Fibroblast of skin of left biceps (primary cell): ENCODE measurements at regions not wholly inside any gene's neighbourhood (a gene's known extent, or its start where the extent isn't known, plus 50 kb on each side); places are given as distances from the start of the nearest gene placed in this dataset.

Source experiments
- DNase-seq, 2 experiments: peaks; one replicate each; pipeline ENCODE4 v3.0.0-alpha.2; 2013; ENCODE audit warnings: low read depth in 2 of 2

GRCh38 chr2:8614646-8615045 lies 67.2 kb upstream of the ID2 start:
- no peak for DNase-seq

DNA sequence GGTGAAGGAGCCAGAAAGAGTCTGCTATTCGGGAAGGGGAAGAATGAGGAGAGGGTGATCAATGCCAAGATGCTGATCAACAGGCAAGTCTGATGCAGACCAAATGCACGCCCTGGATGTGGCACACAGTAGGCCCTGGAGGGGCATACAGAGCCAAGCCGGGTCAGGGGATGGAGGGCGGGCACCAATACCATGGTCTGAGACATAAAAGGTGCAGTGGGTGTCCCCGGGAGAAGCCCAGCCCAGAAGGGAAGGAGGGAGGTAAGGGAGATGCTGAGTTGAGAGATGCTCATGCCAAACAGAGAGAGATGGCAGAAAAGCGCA lies 66.6 kb upstream of the ID2 start:
- DNase-seq = no peak

GRCh38 chr2:8615576-8616281 lies 66.1 kb upstream of the ID2 start:
- no peak for DNase-seq

DNA sequence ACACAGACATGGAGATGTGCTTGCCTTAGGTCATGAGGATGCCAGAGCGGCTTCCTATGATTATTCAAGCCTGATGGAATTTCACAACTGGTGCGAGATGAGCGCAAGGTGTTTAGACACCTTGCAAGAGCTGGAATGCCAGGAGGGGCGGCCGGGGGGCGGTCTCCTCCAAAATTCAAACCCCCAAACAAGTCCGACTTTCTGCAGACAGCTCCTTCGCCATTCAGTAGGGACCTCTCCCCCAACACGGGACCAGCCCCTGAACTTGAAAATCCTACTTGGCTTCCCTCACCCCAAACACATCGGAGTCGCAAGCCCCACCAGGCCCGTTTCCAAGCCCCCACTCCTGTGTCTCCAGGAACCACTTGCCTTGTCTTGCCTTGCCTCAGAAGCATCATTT lies 64.8 kb upstream of the ID2 start:
- no peak for DNase-seq

DNA sequence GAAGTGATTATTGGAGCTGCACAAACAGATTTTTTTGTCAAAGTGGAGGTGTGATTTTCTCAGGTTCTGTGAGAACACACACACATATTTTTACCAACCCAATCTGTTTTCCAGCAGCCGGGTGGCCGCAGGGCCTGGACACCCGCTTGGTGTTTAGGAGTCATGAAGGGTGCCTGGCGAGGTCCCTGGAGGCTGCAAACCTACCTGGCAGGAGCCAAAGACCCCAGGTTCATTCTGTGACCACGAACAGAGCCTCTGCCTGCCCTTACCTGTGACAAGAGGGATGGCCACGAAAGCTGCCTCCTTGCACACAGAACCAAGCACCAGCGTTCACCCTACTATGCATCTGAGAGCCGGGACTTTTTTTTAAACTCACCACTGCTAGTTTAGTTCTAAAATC lies 64.3 kb upstream of the ID2 start:
- no peak for DNase-seq

- no peak for DNase-seq
Observed at GRCh38 chr2:8619071-8619470, 62.8 kb upstream of the ID2 start.

GRCh38 chr2:8620611-8621382 lies 61.1 kb upstream of the ID2 start:
- DNase-seq = no peak

- no peak for DNase-seq
Observed at GRCh38 chr2:8622199-8622911, 59.5 kb upstream of the ID2 start.

- no peak for DNase-seq
Observed at GRCh38 chr2:8622924-8623465, 58.9 kb upstream of the ID2 start.

GRCh38 chr2:8623576-8623957 lies 58.3 kb upstream of the ID2 start:
- no peak for DNase-seq

- DNase-seq = no peak
Observed at GRCh38 chr2:8623958-8624591, 57.8 kb upstream of the ID2 start.

DNA sequence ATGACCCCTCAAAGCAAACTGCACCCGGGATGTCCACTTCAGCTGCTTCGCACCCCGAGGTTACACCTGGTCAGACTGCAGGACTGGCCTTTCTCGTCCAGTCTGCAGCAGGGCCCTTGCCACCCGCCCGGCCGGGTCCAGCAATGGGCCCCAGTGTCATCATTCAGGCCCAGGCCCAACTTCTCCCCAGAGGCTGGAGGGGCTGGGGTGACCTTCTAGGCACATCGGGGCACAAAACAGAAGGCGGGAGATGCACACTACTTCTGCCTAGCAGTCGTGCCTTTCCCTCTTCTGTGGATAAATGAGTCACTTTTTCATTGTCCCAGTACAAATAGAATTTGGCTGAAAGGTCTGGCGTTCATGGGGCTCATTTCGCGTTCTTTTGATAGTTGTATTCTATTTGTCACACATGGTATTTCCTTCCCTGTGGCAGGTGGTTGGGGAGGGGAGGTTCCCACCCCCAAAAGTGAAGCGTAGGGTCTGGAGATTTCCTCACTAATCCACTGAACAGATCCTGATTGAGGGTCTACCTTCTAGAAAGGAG lies 56.9 kb upstream of the ID2 start:
- no peak for DNase-seq

GRCh38 chr2:8625399-8626300 lies 56.2 kb upstream of the ID2 start:
- no peak for DNase-seq

DNA sequence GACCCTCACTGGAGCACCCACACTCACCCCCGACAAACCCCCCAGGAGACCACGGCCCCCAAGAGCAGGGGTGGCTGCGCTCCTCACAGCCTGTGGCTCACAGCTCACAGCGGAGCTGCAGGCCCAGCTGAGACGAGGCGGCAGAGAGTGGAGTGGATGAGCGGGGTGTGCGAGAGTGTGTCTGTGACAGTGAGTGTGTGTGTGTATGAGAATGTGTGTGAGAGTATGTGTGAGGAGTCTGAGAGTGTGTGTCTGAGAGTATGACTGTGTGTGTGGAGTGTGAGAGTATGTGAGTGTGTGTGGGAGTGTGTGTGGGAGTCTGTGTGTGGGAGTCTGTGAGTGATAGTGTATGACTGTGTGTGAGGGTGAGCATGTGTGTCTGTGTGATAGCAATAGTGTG lies 55.3 kb upstream of the ID2 start:
- no peak for DNase-seq

GRCh38 chr2:8627019-8627691 lies 54.7 kb upstream of the ID2 start:
- no peak for DNase-seq

DNA sequence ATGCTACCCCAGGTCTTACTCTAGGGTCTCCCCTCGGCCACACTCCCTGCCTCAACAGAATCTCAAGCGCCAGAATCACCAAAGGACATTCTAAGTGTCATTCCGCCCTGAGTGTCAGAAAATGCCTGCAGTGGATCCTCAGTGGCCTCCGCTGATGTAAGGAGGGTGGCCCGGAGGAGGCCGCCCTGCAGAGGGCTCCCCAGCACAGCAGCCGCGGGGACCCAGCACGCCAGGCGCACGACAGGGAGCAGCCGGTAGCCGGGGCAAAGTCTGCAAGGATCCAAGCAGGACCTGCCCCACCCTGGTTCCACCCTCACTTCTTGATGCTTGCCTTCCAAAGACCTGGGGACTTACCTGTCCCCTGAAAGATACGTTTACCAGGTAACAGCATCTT lies 54.2 kb upstream of the ID2 start:
- DNase-seq = no peak

DNA sequence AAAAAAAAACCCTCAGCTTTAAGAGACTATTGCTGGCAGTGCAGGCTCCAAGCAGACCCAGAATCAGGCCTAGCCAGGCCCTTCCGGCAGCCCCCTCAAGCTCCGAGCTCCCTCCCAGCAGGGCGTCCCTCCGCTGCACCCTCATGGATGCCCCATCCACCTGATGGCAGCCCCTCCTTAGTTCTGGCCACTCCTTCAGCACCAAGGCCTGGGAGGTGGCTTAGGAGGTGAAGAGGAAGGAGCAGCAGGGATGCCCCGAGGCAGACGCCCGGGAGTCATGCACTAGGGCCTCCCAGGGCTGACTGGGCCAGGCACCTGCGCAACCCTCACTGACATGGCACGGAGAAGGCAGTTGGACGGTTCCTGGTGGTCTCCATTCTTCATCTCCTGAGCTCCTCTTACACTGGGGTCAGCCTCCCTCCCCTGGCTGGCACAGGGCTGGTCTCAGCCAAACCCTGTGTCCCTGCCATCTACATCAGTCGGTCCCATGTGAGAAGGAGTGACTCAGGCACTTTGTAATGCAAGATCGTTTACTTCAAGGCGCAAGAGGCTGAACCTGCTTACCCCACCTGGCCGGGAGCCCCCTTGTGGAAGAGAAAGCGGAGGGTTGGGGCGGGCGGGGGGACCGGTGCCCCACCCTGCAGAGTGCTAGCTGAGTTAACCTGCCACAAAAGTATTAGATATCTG lies 53.5 kb upstream of the ID2 start:
- DNase-seq = no peak

- DNase-seq = no peak
Observed at GRCh38 chr2:8628866-8629209, 53.0 kb upstream of the ID2 start.

DNA sequence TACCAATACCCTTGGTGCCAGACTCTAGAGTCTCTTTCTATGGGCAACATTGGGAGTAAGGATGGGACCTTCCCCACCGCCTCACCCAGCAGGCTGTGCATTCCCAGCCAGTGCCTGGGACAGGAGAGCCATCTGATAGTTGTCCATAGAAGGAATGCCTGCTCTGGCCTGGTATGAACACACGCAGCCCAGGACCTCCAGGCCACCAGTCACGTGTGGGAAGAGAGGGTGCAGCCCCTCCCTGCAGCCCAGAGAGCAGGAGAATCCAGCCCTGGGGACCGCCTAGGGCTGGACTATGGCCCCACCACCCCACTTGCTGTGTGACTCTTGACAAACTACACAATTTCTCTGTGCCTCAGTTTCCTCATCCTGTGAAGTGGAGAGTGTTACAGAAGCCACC lies 52.5 kb upstream of the ID2 start:
- DNase-seq = no peak
